Adrenal gland (tissue), 5 donors: ENCODE measurements at regions not wholly inside any gene's neighbourhood (a gene's known extent, or its start where the extent isn't known, plus 50 kb on each side); places are given as distances from the start of the nearest gene placed in this dataset.

Experiments used
- POLR2A ChIP-seq, 2 donors: fragments of 450-650 bp; IDR thresholded peaks; one replicate each; pipeline ENCODE4 v1.6.1; 2017; ENCODE audit warnings: antibody characterized with exemption in 2 of 2, mild to moderate bottlenecking in 2 of 2, moderate library complexity in 1 of 2
- TF ChIP-seq, protein P1 (sequence below), 6 experiments: fragments of 450-650 bp in 4 of 6; fragments of 200-600 bp in 2 of 6; sonication (generic) in 1 of 6; IDR thresholded peaks; 1 replicate in 5 of 6; 2 replicates in 1 of 6; pipeline versions ENCODE4 v1.5.1 to v1.8.0; 2016 to 2021; ENCODE audit warnings: antibody characterized with exemption in 6 of 6, mild to moderate bottlenecking in 2 of 6, moderate library complexity in 1 of 6
- donor health status: DM: no; HTN: no; CAD: no.

DNA sequence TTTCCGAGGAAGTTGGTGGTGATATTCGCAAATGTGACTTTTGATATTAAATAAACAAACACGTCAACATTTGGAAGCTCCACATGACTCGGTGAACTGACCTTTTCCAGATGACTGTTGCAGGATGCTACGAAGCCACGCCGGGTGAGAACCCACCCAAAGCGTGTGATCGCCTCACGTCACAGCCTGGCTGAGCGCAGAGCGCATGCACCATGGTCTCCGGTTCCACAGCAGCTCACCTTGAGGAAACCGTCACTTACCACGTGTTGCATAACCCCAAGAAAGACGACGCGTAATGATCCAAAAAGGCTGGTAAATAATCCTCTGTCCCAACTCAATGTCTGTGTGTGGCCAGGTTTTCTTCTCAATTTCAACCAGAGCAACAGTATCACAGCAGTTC lies 64.5 kb upstream of the CTDP1 start:
- TF ChIP-seq, protein P1, sequence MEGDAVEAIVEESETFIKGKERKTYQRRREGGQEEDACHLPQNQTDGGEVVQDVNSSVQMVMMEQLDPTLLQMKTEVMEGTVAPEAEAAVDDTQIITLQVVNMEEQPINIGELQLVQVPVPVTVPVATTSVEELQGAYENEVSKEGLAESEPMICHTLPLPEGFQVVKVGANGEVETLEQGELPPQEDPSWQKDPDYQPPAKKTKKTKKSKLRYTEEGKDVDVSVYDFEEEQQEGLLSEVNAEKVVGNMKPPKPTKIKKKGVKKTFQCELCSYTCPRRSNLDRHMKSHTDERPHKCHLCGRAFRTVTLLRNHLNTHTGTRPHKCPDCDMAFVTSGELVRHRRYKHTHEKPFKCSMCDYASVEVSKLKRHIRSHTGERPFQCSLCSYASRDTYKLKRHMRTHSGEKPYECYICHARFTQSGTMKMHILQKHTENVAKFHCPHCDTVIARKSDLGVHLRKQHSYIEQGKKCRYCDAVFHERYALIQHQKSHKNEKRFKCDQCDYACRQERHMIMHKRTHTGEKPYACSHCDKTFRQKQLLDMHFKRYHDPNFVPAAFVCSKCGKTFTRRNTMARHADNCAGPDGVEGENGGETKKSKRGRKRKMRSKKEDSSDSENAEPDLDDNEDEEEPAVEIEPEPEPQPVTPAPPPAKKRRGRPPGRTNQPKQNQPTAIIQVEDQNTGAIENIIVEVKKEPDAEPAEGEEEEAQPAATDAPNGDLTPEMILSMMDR (IDR thresholded peaks at IDR 0.05): no peak
- TF ChIP-seq POLR2A (IDR thresholded peaks at IDR 0.05): no peak
